Heart right ventricle (tissue), 16 donors: ENCODE measurements at regions not wholly inside any gene's neighbourhood (a gene's known extent, or its start where the extent isn't known, plus 50 kb on each side); places are given as distances from the start of the nearest gene placed in this dataset.

Experiments used
- ATAC-seq, 8 donors: fragments of 200-7000 bp; cut with Tn5 transposase; one replicate each; pipeline ENCODE4 v1.9.1; 2020; ENCODE audit warnings: mild to moderate bottlenecking in 8 of 8, moderate library complexity in 8 of 8, moderate number of reproducible peaks in 1 of 8
- DNase-seq, 2 donors: peaks; one replicate each; pipeline ENCODE4 v3.0.0-alpha.2; 2020
- H3K27ac ChIP-seq, 10 donors: fragments of 200-600 bp; sonication (generic) in 2 of 10; one replicate each; pipeline versions ENCODE4 v1.5.0 to v1.8.0; 2020 to 2022; ENCODE audit warnings: mild to moderate bottlenecking in 3 of 10
- H3K27me3 ChIP-seq, 7 donors: fragments of 200-600 bp; one replicate each; pipeline ENCODE4 v1.8.0; 2021 to 2022; ENCODE audit warnings: mild to moderate bottlenecking in 2 of 7
- H3K36me3 ChIP-seq, 9 donors: fragments of 200-600 bp; sonication (generic) in 1 of 9; one replicate each; pipeline versions ENCODE4 v1.5.0 to v1.8.0; 2020 to 2022; ENCODE audit warnings: mild to moderate bottlenecking in 2 of 9
- H3K4me1 ChIP-seq, 9 donors: fragments of 200-600 bp; sonication (generic) in 1 of 9; one replicate each; pipeline versions ENCODE4 v1.5.0 to v1.8.0; 2020 to 2022; ENCODE audit warnings: mild to moderate bottlenecking in 4 of 9
- H3K4me3 ChIP-seq, 10 donors: fragments of 200-600 bp; sonication (generic) in 2 of 10; one replicate each; pipeline versions ENCODE4 v1.5.0 to v1.8.0; 2020 to 2022; ENCODE audit warnings: mild to moderate bottlenecking in 7 of 10, moderate library complexity in 2 of 10
- H3K9me3 ChIP-seq, 11 donors: fragments of 200-600 bp in 10 of 11; sonication (generic) in 2 of 11; one replicate each; pipeline versions ENCODE4 v1.5.0 to v1.8.0; 2013 to 2022; ENCODE audit warnings: mild to moderate bottlenecking in 2 of 11, control low read depth in 1 of 11, moderate library complexity in 1 of 11
- CTCF ChIP-seq, 9 donors: fragments of 200-600 bp; sonication (generic) in 2 of 9; IDR thresholded peaks; one replicate each; pipeline versions ENCODE4 v1.5.0 to v1.8.0; 2021 to 2022; ENCODE audit warnings: antibody characterized with exemption in 9 of 9, mild to moderate bottlenecking in 5 of 9, moderate library complexity in 1 of 9
- WGBS, 2 donors: extraction: QIAGEN DNeasy Blood & Tissue Kit; methylation state at CpG; one replicate each; pipeline ENCODE4 v1.1.7; 2013; ENCODE audit warnings: inconsistent platforms in 1 of 2; 5-methylcytosine and 5-hydroxymethylcytosine counted together
- intact Hi-C, 10 donors: fragments of 100-400 bp; cut with DNase I; formaldehyde crosslinking; loops; one replicate each; pipeline versions ENCODE4 v1.11.1 to v1.14.2; 2022
- donor health status: Arrhythmogenic right ventricular cardiomyopathy.
- donor health status: ischemic (EF 13 %, LVEDD 7.1; RV severe dilation, severe dysfunction).
- donor health status: healthy with polysubstance abuse.
- donor health status: DM: no; HTN: yes; CAD: no.
- donor health status: DM: no; HTN: no; CAD: no.
- donor health status: ischemic (EF 25% LVEDD 6.9; RV normal size, moderate dysfunction).
- donor health status: ischemic (EF 25% LVEDD 5.7; RV mildly dilated, moderate dysfunction).
- donor health status: healthy.
- donor health status: DM: yes; HTN: yes; CAD: no.
- donor health status: Ischemic cardiomyopathy.
- donor health status: ischemic (EF 35%, LVEDD 5.7; RV mildly dilated, moderate dysfunction).
- donor health status: nonischemic (EF 11% LVEDD 7.7; RV severe dilation, severe dysfunction).
- donor health status: DM: yes; HTN: yes; CAD: no.
- donor health status: PGD.
- donor health status: ischemic (EF 29% LVEDD 5.4; RV normal size, mild dysfunction).
- donor health status: nonischemic (EF 23%, LVEDD 6.1; RV moderate dilation, normal function).

DNA sequence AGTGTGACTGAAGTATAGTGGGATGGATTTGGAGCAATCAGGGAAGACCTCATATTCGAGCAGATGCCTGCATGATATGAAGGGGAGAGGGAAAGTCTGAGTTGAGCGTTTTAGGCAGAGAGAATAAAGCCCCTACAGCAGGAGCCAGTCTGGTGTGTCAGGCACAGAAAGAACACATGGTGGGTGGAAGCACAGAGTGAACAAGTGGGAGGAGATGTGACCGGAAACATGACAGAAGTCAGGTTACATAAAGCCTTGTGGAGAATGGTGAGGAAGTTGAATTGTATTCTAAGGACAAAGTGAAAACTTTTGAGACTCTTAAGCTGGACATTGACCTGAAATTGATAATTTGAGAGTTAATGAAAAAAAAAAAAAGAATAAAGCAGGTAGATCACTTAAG is 541.0 kb downstream of the PLOD2 start:
- no peak for DNase-seq
- H3K27me3 ChIP-seq: no peaks in the 10 kb centered on the region
- no peaks in the 10 kb centered on the region for H3K4me1 ChIP-seq
- peaks cover 0 to 9% (median 0%) of the 10 kb centered on the region in 11 donors for H3K9me3 ChIP-seq
- no peak for ATAC-seq
- H3K36me3 ChIP-seq: no peaks in the 10 kb centered on the region
- H3K27ac ChIP-seq: no peak overlapping the region
- WGBS, 2 donors: 71 to 79% methylated on average over 3 of the region's 3 CpGs
- intact Hi-C loops: no loop called here
- no peak overlapping the region for H3K4me3 ChIP-seq
- TF ChIP-seq CTCF (IDR thresholded peaks at IDR 0.05): no peak

DNA sequence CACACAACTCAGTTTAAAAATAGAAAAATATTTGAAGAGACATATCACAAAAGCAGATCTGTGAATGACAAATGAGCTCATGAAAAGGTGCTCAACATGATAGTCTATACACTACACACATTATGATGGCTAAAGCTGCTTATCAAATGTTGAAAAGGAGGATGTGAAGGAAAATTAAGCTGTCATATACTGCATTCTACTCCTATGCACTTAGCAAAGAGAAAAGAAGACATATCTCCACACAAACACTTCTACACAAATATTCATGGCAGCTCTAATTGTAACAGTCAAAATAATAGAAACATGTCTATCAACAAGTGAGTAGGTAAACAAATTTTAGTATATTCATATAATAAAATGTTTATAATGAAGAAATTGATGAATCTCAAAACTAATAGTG is 540.5 kb downstream of the PLOD2 start:
- no peak for TF ChIP-seq CTCF (IDR thresholded peaks at IDR 0.05)
- Histone ChIP-seq H3K27ac (no peak overlapping the region), H3K27me3 (no peaks in the 10 kb centered on the region), H3K4me3 (no peak overlapping the region), H3K36me3 (no peaks in the 10 kb centered on the region), H3K4me1 (no peaks in the 10 kb centered on the region), H3K9me3 (peaks cover 0 to 9% (median 0%) of the 10 kb centered on the region in 11 donors)
- intact Hi-C loops: no loop called here
- ATAC-seq (no peak), DNase-seq (no peak)

DNA sequence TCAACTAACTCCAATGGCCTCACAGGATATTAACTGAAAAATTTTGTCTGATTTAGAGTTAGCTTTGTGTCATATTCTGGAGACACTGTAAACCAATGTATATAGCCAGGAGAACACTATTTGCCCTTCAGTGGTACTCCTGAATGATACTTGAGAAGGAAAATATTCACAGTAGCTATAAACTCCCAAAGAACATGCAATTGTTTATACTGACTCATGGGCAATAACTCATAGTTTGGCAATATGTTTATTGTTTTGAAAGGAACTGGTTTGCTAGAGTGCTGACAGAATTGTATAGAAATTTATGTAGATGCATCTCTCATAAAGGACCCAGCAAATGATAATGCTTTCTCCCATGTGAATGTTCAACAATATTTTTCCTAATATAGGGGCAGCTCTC is 537.6 kb downstream of the PLOD2 start:
- Histone ChIP-seq H3K9me3 (no peaks in the 10 kb centered on the region), H3K27me3 (no peaks in the 10 kb centered on the region), H3K4me3 (no peak overlapping the region), H3K27ac (no peak overlapping the region), H3K4me1 (no peaks in the 10 kb centered on the region), H3K36me3 (no peaks in the 10 kb centered on the region)
- ATAC-seq: no peak
- DNase-seq: no peak
- no peak for TF ChIP-seq CTCF (IDR thresholded peaks at IDR 0.05)
- intact Hi-C loops: no loop called here

DNA sequence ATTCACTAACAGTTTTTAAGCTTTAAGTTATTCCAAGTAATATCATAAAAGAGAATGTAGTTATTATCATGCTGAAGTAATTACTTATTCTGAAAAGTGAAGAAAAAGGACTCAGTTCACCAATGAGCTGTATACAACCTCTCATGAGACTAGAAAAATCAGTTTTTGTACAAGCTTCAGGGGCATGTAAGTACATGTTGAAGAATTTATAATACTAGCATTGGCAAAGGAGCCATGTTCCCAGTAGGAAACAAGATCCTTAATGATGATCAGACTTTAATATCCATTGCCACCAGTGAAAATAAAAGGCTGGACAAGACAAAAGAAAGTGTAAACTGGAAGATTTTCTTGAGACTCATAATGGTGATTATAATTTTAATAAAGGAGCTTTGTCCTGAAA is 532.8 kb downstream of the PLOD2 start:
- TF ChIP-seq CTCF (IDR thresholded peaks at IDR 0.05): no peak
- peaks cover 0 to 43% (median 17%) of the 10 kb centered on the region in 11 donors for H3K9me3 ChIP-seq
- H3K27me3 ChIP-seq: no peaks in the 10 kb centered on the region
- intact Hi-C loops: no loop called here
- DNase-seq: no peak
- no peaks in the 10 kb centered on the region for H3K36me3 ChIP-seq
- H3K4me1 ChIP-seq: no peaks in the 10 kb centered on the region
- no peak for ATAC-seq
- H3K4me3 ChIP-seq: no peak overlapping the region
- H3K27ac ChIP-seq: no peak overlapping the region

- intact Hi-C loops: no loop called here
- 88 to 89% methylated on average over 1 of the region's 1 CpG for WGBS, 2 donors
- no peak for TF ChIP-seq CTCF (IDR thresholded peaks at IDR 0.05)
Observed at GRCh38 chr3:145637105-145637504, 523.9 kb downstream of the PLOD2 start.

More at GRCh38 chr3:145637105-145637504, 523.9 kb downstream of the PLOD2 start:
- no peaks in the 10 kb centered on the region for H3K27me3 ChIP-seq
- H3K27ac ChIP-seq: no peak overlapping the region
- no peak overlapping the region for H3K4me3 ChIP-seq
- no peaks in the 10 kb centered on the region for H3K36me3 ChIP-seq
- no peaks in the 10 kb centered on the region for H3K4me1 ChIP-seq
- H3K9me3 ChIP-seq: peaks cover 0 to 11% (median 5%) of the 10 kb centered on the region in 11 donors
- DNase-seq: no peak
- no peak for ATAC-seq
